ENCODE measurements at regions not wholly inside any gene's neighbourhood (a gene's known extent, or its start where the extent isn't known, plus 50 kb on each side); places are given as distances from the start of the nearest gene placed in this dataset.

DNA sequence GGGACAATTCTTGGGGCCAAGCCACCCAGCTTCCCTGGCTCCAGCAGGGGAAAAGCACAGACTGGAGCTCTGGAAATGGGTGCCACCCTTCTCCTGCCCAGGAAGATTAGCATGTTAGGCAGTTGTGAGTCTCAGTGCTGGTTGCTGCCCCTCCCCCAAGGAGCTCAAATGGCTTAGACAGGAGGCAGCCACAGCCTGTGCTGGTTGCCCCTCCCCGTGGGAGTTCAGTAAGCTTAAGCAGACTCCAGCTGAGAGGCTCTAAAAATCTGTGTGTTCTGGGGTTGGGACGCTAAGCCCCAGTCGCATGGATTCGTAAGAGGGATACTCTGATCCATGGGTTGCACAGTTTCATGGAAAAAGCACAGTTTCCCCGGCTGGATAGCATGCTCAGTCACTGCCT is 92.7 kb upstream of the NDST3 start:
- Histone ChIP-seq H3K36me3 (no peaks in the 10 kb centered on the region), H3K9me3 (no peaks in the 10 kb centered on the region), H3K4me1 (no peaks in the 10 kb centered on the region), H3K27ac (no peak overlapping the region), H3K27me3 (no peaks in the 10 kb centered on the region), H3K4me3 (no peak overlapping the region)
- 60% methylated on average over 3 of the region's 5 CpGs; no CpG with 5 or more reads in 1 of the 2 donors for WGBS, 2 donors (ENCODE audit: low coverage in 1 of 2)
- TF ChIP-seq EP300 (IDR thresholded peaks at IDR 0.05): no peak
- TF ChIP-seq POLR2A (IDR thresholded peaks at IDR 0.05): no peak
- TF ChIP-seq, protein P1, sequence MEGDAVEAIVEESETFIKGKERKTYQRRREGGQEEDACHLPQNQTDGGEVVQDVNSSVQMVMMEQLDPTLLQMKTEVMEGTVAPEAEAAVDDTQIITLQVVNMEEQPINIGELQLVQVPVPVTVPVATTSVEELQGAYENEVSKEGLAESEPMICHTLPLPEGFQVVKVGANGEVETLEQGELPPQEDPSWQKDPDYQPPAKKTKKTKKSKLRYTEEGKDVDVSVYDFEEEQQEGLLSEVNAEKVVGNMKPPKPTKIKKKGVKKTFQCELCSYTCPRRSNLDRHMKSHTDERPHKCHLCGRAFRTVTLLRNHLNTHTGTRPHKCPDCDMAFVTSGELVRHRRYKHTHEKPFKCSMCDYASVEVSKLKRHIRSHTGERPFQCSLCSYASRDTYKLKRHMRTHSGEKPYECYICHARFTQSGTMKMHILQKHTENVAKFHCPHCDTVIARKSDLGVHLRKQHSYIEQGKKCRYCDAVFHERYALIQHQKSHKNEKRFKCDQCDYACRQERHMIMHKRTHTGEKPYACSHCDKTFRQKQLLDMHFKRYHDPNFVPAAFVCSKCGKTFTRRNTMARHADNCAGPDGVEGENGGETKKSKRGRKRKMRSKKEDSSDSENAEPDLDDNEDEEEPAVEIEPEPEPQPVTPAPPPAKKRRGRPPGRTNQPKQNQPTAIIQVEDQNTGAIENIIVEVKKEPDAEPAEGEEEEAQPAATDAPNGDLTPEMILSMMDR (IDR thresholded peaks at IDR 0.05): no peak
- no peak for TF ChIP-seq POLR2AphosphoS5 (IDR thresholded peaks at IDR 0.05)
- ATAC-seq: no peak

DNA sequence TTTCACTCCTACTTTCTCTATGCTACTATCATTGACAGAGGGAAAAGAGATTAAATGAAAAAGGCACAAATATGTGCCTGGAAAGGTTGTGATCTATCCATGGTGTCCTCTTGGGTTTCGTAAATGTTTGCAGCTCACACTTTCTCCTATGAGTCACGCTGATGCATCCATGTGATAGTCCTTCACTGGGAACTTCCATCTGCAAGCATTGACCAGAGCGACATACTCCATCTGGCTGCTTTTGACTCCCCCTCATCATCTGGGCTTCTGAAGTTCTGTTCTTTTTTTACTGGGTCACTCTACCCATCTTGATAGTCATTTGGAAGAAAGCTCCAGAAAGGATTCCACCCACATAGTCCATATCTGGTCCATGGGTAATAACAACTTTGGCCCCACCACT is 84.7 kb upstream of the NDST3 start:
- no peaks in the 10 kb centered on the region for H3K36me3 ChIP-seq
- no peaks in the 10 kb centered on the region for H3K27me3 ChIP-seq
- no peak for ATAC-seq
- peaks cover 0 to 4% (median 0%) of the 10 kb centered on the region in 3 donors for H3K9me3 ChIP-seq
- no peak overlapping the region for H3K4me3 ChIP-seq
- 50 to 64% methylated on average over 3 of the region's 3 CpGs for WGBS, 2 donors (ENCODE audit: low coverage in 1 of 2)
- no peak overlapping the region for H3K27ac ChIP-seq
- H3K4me1 ChIP-seq: no peaks in the 10 kb centered on the region
- TF ChIP-seq EP300 (IDR thresholded peaks at IDR 0.05): no peak
- TF ChIP-seq, protein P1 (IDR thresholded peaks at IDR 0.05): no peak
- no peak for TF ChIP-seq POLR2A (IDR thresholded peaks at IDR 0.05)
- TF ChIP-seq POLR2AphosphoS5 (IDR thresholded peaks at IDR 0.05): no peak

DNA sequence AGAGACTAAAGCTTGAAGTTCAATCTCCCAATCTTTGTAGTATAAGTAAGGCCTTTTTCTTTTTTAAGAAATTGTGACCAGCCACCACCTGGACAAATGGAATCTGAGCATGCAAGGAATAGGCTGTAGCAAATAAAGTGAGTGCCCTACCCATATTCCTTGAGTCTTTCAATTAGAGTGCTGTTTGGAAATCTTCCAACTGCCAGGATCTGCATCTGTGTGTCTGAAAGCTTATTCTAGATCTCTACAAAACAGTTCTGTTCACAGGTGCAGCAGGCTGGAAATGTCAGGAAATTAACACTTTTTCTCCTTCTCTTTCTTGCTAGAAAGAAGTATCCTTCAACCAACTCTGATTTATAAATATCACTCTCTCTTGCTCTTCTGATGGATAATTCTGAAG is 76.7 kb upstream of the NDST3 start:
- no peaks in the 10 kb centered on the region for H3K36me3 ChIP-seq
- no peak for ATAC-seq
- TF ChIP-seq EP300 (IDR thresholded peaks at IDR 0.05) (no peak), POLR2A (IDR thresholded peaks at IDR 0.05) (no peak)
- no peak overlapping the region for H3K27ac ChIP-seq
- no peak overlapping the region for H3K4me3 ChIP-seq
- peaks cover 0 to 4% (median 0%) of the 10 kb centered on the region in 3 donors for H3K9me3 ChIP-seq
- H3K4me1 ChIP-seq: no peaks in the 10 kb centered on the region
- H3K27me3 ChIP-seq: no peaks in the 10 kb centered on the region

DNA sequence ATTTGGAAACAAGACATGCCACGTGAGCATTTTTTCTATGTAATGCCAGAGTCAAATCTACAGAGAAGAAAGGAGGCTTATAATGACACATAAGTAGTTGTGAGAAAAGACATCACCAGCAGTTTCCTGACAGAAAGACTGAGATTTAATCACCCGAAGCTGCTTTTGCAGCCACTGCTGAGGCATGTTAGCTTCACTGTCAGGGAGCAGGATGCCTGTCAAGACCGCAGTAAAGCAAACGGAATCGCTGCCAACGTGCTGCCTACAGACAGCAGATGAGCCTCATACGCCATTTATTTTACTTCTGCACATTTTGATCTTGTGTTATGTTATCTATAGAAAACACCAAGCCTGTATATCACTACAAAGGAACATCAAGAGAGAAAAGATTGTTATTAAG is 68.7 kb upstream of the NDST3 start:
- 4 to 23% methylated on average over 6 to 7 of the region's 7 CpGs for WGBS, 2 donors (ENCODE audit: low coverage in 1 of 2)
- TF ChIP-seq EP300 (IDR thresholded peaks at IDR 0.05) (no peak), POLR2AphosphoS5 (IDR thresholded peaks at IDR 0.05) (no peak), POLR2A (IDR thresholded peaks at IDR 0.05) (no peak)
- TF ChIP-seq, protein P1 (IDR thresholded peaks at IDR 0.05): no peak
- Histone ChIP-seq H3K36me3 (no peaks in the 10 kb centered on the region), H3K4me3 (no peak overlapping the region), H3K27ac (no peak overlapping the region), H3K4me1 (no peaks in the 10 kb centered on the region), H3K9me3 (no peaks in the 10 kb centered on the region), H3K27me3 (no peaks in the 10 kb centered on the region)
- ATAC-seq: no peak

DNA sequence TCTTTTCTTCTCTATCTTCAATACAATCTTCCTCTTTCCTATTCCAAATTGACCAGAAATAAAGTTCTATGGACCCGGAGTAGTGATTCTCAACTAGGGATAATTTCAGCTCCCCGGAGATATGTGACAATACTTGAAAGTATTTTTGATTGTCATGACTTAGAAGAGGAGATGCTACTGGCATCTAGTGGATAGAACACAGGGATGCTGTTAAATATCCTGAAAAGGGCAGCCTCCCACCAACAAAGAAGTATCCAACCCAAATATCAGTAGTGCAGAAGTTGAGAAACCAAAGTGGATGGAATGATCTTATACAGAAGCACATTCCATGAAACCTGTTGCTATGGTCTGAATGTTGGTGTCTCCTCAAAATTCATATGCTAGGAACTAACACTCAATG is 65.7 kb upstream of the NDST3 start:
- H3K27ac ChIP-seq: no peak overlapping the region
- TF ChIP-seq POLR2AphosphoS5 (IDR thresholded peaks at IDR 0.05) (no peak), EP300 (IDR thresholded peaks at IDR 0.05) (no peak), POLR2A (IDR thresholded peaks at IDR 0.05) (no peak)
- TF ChIP-seq, protein P1 (IDR thresholded peaks at IDR 0.05): no peak
- H3K27me3 ChIP-seq: no peaks in the 10 kb centered on the region

More for the DNA sequence above, 65.7 kb upstream of the NDST3 start:
- WGBS, 2 donors (ENCODE audit: low coverage in 1 of 2): 85% methylated on average over 2 of the region's 2 CpGs; no CpG with 5 or more reads in 1 of the 2 donors
- Histone ChIP-seq H3K4me1 (no peaks in the 10 kb centered on the region), H3K4me3 (no peak overlapping the region), H3K36me3 (no peaks in the 10 kb centered on the region), H3K9me3 (no peaks in the 10 kb centered on the region)
- no peak for ATAC-seq

All from gastroesophageal sphincter (tissue), 4 donors.